HG03520 (cell line): ENCODE measurements at regions not wholly inside any gene's neighbourhood (a gene's known extent, or its start where the extent isn't known, plus 50 kb on each side); places are given as distances from the start of the nearest gene placed in this dataset.

Experiments used
- ATAC-seq: cut with Tn5 transposase; IDR thresholded peaks from one replicate; pipeline ENCODE4 v1.9.1; 2021; ENCODE audit warnings: mild to moderate bottlenecking, moderate library complexity; ENCODE audit not compliant: unreplicated experiment

DNA sequence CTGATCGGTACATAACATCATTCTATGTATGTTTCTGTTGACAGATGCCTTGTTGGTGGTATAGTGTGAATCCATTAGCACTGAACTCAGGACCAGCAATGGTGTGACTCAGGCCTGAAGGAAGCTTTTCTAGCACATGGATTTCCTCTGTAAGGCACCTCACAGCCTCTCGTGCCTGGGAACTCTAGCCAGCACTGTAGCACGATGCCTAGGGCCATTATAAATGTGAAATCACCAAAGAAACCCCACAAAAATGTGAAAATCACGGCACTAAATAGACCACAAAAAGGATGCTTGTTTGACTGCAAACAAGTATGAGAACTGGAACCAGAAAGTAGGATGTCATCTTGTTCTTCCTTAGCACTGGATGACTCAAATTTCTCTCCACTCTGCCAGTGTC lies 63.7 kb upstream of the NKX2-2 start:
- no peak for ATAC-seq

DNA sequence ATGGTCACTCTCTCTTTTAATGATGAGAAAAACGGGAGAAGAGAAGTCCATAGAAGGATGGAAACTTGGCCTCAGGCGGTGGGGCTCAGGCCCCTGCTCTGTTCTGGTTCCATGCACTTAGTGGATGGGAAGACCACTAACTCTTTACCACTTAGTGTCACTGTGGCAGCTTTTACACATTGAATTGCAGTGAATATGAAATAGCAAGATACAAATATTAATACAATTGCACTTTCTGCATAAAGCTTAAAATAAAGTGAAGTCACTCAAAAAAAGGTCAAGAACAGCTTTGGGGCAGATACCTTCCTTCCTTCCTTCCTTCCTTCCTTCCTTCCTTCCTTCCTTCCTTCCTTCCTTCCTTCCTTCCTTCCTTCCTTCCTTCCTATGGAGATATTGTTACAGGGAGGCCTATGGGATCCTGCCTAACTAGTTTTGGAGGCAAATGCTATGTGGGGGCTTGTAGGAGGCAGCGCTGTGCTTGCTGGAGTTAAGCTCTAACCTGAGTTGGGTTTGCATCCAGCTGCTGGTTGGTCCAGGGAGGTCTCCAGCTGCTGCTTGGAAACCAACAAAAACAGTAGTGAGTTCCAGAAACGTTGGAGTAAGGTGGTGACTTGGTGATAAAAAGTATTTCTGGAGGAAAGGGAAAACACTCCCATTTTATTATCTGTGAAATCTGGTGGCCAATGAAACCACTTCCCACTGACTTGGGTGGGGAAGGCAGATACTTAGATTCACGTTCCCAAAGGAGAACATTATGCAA lies 62.3 kb upstream of the NKX2-2 start:
- ATAC-seq = no peak

DNA sequence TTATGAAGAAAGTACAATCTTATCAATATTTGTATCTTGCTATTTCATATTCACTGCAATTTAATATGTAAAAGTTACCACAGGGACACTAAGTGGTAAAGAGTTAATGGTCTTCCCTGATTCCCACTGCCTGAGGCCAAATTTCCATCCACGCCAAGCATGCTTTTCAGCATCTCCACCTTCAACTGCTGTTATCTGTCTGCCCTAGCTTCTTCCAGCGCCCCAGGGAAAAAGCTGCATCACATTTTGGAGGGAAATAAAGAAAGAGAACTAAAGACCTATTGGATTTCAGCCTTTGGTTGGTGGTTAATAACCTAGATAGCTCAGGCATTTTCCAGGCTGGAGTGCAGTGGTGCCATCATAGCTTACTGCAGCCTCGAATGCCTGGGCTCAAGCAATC lies 61.3 kb upstream of the NKX2-2 start:
- ATAC-seq = no peak

DNA sequence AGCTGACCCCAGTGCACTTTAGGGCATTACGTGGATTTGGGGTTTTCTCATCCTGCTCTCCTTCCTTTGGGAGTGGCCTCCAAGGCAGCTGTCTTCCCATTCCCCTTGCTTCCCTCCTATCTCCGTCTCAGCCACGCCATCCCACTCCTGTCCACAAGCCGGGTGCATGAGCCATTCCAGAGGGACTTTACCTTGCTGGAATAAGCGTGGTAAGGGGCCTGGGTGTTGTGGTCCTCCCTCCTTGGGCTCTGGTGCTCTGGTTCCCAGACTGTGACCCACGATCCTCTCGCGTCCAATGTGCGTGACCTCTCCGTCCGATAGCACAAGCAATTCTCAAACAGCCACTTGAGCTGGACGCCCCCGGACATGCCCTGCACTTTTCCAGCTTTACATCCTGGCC lies 60.6 kb upstream of the NKX2-2 start:
- no peak for ATAC-seq

DNA sequence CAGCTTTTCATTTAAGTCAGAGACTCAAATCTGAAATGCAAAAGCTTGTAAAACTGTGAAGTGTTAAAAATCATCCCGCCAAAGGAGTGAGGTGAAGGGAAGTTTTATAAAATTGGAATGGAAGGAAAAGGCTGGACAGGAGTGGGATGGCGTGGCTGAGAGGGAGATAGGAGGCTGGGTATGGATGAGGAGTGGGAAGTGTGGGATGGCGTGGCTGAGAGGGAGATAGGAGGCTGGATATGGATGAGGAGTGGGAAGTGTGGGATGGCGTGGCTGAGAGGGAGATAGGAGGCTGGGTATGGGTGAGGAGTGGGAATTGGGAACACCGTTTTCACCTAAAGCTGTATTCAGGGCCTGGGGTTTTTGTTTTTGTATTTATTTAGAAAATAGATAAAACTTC lies 59.4 kb upstream of the NKX2-2 start:
- ATAC-seq = no peak

DNA sequence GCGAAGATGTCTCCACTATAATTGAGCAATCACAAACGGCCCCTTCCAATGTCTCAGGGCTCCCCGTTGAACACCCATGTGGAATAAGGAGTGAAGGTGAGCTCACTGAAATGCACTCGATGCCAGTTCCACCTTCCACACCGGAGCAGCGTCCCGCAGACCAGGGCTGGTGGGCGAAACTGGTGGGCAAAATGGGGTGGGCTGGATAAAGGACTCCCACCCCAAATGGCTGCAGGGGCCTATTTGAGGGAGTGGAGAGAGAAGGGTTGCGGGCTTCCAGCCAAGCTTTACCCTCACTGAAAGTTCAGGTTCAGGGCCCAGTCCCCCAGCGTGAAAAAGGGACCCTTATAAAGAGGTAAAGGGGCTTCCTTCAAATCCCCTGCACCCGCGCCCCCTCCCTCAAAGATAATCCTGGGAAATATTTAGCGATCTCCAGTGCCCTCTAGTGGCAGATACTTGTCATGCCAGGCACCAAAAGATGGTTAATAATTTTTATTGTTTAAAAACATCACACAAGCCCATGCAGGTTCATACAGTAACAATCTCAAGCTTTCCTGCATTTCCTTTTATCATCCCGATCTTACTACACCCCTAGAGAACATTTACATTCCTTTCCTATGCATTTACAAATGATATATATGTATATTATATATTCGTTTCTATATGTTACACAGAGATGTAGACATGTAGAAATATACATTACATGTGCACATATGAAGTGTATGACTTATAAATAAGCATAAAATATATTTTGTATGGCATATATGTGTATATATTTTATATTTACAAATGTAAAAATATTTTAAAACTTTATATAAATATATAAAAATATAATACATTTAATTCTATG lies 58.2 kb upstream of the NKX2-2 start:
- ATAC-seq = no peak

DNA sequence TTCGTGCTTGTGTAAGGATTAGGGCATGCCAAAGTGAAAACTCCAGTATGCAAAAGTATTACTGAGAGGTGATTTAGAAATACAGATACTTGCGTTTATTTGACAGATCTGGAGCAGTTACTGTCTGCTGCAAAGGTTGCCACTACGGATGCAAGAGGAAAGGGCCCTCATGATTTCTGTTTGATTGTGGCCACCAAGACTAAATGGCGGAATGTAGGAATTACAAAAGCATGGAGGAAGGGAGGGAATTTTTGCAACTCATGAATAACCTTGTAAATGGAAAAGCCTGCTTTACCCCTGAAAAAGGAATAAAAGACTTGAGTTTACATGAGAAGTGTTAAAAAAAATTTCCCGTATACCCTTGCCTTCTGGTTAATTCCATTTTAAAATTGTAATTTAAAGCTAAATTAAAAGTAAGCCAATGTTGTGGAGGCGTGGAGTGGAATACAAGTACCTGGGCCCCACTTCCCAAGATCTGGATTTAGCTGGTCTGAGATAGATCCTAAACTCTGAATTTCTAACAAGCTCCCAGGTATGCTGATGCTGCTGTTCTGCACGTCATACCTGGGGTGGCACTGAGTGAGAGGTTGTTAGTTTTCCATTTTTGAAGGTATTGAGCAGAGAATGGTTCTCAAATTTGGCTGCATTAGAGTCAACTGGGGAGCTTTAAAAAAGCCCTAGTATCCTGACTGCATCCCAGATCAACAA lies 56.6 kb upstream of the NKX2-2 start:
- no peak for ATAC-seq

DNA sequence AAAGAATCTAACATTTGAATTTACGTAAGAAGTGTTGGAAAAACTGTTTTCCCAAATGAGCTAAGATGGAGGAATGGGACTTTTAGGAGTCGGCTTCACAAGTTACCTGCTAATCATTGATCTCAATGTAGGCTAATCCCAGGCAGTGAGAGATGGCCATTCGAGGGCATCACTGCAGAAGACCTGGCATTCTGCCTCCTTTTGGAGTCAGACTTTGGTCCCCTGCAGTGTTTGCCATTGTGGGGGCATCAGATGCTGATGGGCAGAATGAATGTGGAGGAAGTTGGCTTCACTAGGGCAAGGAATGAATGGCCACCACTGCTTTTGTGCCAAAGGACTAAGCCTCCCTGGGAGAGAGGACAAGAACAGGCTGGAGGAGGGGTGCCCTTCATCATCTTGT lies 55.7 kb upstream of the NKX2-2 start:
- ATAC-seq = no peak

DNA sequence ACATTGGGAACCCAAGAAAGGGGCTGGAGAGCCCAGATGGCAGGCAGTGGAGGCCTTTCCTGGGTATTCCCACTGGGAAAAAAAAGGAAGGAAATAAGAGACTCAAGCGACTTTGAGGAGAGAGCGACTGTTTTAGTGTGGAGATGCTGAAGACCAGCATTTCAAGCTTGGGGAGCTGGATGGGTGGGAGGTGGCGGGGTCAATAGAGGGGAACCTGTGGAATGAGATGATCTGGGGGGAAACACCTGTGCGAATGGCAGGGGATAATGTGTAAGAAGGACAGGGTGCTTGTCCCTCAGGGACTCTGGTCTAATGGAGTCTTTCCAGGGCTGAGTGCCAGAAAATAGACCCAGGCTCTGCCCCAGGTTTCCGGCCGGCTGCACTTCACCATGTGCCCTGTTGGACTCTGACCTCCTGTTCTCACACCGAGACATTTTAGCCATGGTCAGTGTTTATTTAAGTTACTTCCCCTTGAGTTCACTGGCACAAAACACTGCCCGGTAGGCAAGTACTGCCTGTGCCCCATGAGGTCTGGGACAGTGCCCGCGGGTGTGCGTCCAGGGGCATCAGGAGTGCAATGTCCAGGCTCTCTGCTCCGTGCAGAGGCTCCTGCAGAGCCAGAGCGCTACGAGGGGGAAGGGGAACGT lies 50.4 kb upstream of the NKX2-2 start:
- no peak for ATAC-seq
